SK-N-MC (cell line): ENCODE measurements at regions not wholly inside any gene's neighbourhood (a gene's known extent, or its start where the extent isn't known, plus 50 kb on each side); places are given as distances from the start of the nearest gene placed in this dataset.

ENCODE experiments used
- EZH2 ChIP-seq: fragments of 200-600 bp; sonication (generic); IDR thresholded peaks from one replicate; pipeline ENCODE4 v1.6.1; 2017; ENCODE audit warnings: antibody characterized with exemption
- FOXP2 ChIP-seq: optimal IDR thresholded peaks from 2 replicates; pipeline ENCODE3; 2011; ENCODE audit warnings: mild to moderate bottlenecking, moderate library complexity; ENCODE audit not compliant: insufficient read depth; ENCODE audit errors: extremely low read length, control extremely low read depth
- POLR2AphosphoS5 ChIP-seq: IDR thresholded peaks from 2 replicates; pipeline ENCODE4 v1.6.1; 2012; ENCODE audit warnings: mild to moderate bottlenecking, low read depth, low read length, borderline replicate concordance

- TF ChIP-seq POLR2AphosphoS5 (no peak), EZH2 (no peak), FOXP2 (no peak)
Observed at GRCh38 chr11:133678191-133678590, 145.9 kb upstream of the OPCML start.
